ENCODE measurements at regions not wholly inside any gene's neighbourhood (a gene's known extent, or its start where the extent isn't known, plus 50 kb on each side); places are given as distances from the start of the nearest gene placed in this dataset.

DNA sequence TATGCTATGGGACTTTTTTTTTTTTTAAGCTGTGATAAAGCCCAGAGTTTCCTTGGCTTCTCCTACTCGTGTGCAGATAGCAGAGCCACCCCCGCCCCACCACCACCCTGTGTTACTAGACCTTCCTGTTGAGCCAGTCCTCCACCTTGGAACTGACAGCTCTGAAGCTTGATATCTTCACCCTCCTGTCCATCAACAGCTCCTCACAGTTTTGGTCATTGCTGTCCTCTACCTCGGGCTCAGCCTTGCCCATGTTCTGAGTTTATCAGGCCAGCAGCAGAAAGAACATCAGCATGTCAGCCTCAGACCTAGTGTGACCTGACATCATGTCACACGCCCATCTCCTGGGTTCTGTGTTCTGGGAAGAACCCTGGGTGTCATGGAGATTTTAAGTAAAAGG is 167.1 kb upstream of the RAI14 start:
- intact Hi-C loops (cut with micrococcal nuclease) = loop anchor here (5.0 kb wide), 2 partner anchors 298 to 513 kb away; no protein-coding TSS in a partner anchor
- CTCF ChIA-PET = interaction anchor here (1.1 to 1.4 kb wide), 2 partner anchors 34 to 198 kb away, joined by 3 to 4 read pairs; no protein-coding TSS in a partner anchor
- DNase-seq (ENCODE audit: low read depth, low spot score) (no peak), FAIRE-seq (no peak)
- no peak overlapping the region for H3K4me2 ChIP-seq (ENCODE audit: insufficient read depth, low read length)
- no peaks in the 10 kb centered on the region for H4K20me1 ChIP-seq (replicated peaks; ENCODE audit: control insufficient read depth, extremely low read depth, insufficient read depth, low read length)
- dilution Hi-C loops (cut with MboI; ENCODE audit: extremely low pct_ligation_motif_present, low sequenced_read_pairs) = loop anchor here (25.0 kb wide), 1 partner anchor 423 kb away; the partner anchor contains the start of genes BRIX1 and RAD1
- H2AFZ ChIP-seq (ENCODE audit: low read depth, low read length) = no peak overlapping the region
- no peaks in the 10 kb centered on the region for H3K79me2 ChIP-seq (ENCODE audit: control insufficient read depth, insufficient read depth, low read length)
- H3K9me3 ChIP-seq (replicated peaks; ENCODE audit: control insufficient read depth, insufficient read depth, low read length) = no peaks in the 10 kb centered on the region
- peaks cover 22% of the 10 kb centered on the region for H3K4me1 ChIP-seq (ENCODE audit: control insufficient read depth, extremely low read depth, insufficient read depth, low read length)
- TF ChIP-seq, protein P1, sequence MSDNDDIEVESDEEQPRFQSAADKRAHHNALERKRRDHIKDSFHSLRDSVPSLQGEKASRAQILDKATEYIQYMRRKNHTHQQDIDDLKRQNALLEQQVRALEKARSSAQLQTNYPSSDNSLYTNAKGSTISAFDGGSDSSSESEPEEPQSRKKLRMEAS (IDR thresholded peaks at IDR 0.05; ENCODE audit: insufficient read depth, insufficient read length) = no peak
- TF ChIP-seq POLR2AphosphoS5 (IDR thresholded peaks at IDR 0.05; ENCODE audit: insufficient read depth, low read depth, low read length) (no peak), MYC (IDR thresholded peaks at IDR 0.05; ENCODE audit: low read depth, low read length) (no peak), FOS (IDR thresholded peaks at IDR 0.05; ENCODE audit: borderline replicate concordance, insufficient read depth, low read length) (no peak)
- H3K27me3 ChIP-seq (ENCODE audit: control insufficient read depth in 2 of 2, insufficient read depth in 2 of 2, low read length in 2 of 2) = no peaks in the 10 kb centered on the region
- no peak overlapping the region for H3K9ac ChIP-seq (replicated peaks; ENCODE audit: extremely low read depth, insufficient read depth, low read length)
- BruUV-seq (replicated peaks) = no TSS peak
- H3K36me3 ChIP-seq (ENCODE audit: control insufficient read depth in 2 of 2, extremely low read depth in 1 of 2, insufficient read depth in 2 of 2, low read length in 2 of 2) = no peaks in the 10 kb centered on the region
- POLR2A ChIA-PET = no interaction called here
- H3K4me3 ChIP-seq (replicated peaks in 1 of 3; ENCODE audit: insufficient read depth in 1 of 3, low read depth in 1 of 3, low read length in 3 of 3) = no peak overlapping the region
- no peaks in the 10 kb centered on the region for H3K9me1 ChIP-seq (replicated peaks; ENCODE audit: control insufficient read depth, extremely low read depth, insufficient read depth, low read length)
- no peak overlapping the region for H3K27ac ChIP-seq (ENCODE audit: insufficient read depth, low read depth, low read length)

DNA sequence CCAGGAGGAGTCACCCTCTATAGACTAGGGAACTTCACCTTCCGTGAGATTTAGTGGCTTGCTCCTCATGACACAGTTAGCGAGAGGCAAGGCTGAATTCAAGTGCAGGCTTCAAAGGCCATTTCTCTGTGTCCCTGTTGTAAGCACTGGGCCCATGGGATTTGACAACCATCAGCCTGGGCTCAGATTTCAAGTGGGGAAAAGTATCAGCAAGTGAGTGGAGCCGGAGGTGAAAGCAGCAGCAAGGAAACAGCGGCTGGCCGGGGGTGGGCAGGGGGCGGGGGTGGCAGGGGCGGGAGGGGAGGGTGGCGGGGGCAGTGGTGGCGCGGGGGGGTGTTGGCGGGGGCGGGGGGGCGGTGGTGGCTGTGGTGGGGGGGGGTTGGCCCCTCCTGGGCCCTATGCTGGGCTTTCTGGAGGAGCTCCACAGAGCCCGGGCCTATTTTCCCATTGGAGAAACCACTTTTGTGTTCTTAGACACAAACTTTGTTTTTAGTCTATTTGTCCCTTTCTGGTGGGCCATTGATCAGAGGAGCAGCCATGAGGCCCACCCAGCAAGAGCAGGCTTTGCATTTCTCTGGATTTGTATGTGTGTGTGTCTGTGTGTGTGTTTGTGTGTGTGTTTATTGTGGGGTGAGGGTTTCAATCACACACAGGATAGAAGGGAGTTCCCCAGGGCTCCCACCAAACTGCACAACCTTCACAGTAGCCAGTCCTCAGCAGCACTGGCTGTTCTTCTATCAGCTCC is 165.4 kb upstream of the RAI14 start:
- FAIRE-seq (no peak), DNase-seq (ENCODE audit: low read depth, low spot score) (no peak)
- no peaks in the 10 kb centered on the region for H3K9me3 ChIP-seq (replicated peaks; ENCODE audit: control insufficient read depth, insufficient read depth, low read length)
- H3K9me1 ChIP-seq (replicated peaks; ENCODE audit: control insufficient read depth, extremely low read depth, insufficient read depth, low read length) = no peaks in the 10 kb centered on the region
- no peaks in the 10 kb centered on the region for H4K20me1 ChIP-seq (replicated peaks; ENCODE audit: control insufficient read depth, extremely low read depth, insufficient read depth, low read length)
- no peaks in the 10 kb centered on the region for H3K27me3 ChIP-seq (ENCODE audit: control insufficient read depth in 2 of 2, insufficient read depth in 2 of 2, low read length in 2 of 2)
- TF ChIP-seq, protein P2, sequence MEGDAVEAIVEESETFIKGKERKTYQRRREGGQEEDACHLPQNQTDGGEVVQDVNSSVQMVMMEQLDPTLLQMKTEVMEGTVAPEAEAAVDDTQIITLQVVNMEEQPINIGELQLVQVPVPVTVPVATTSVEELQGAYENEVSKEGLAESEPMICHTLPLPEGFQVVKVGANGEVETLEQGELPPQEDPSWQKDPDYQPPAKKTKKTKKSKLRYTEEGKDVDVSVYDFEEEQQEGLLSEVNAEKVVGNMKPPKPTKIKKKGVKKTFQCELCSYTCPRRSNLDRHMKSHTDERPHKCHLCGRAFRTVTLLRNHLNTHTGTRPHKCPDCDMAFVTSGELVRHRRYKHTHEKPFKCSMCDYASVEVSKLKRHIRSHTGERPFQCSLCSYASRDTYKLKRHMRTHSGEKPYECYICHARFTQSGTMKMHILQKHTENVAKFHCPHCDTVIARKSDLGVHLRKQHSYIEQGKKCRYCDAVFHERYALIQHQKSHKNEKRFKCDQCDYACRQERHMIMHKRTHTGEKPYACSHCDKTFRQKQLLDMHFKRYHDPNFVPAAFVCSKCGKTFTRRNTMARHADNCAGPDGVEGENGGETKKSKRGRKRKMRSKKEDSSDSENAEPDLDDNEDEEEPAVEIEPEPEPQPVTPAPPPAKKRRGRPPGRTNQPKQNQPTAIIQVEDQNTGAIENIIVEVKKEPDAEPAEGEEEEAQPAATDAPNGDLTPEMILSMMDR (IDR thresholded peaks at IDR 0.05; ENCODE audit: extremely low read depth in 1 of 2, insufficient read depth in 1 of 2, low read depth in 1 of 2, low read length in 2 of 2) = no peak
- no peak overlapping the region for H3K9ac ChIP-seq (replicated peaks; ENCODE audit: extremely low read depth, insufficient read depth, low read length)
- CTCF ChIA-PET = no interaction called here
- no peaks in the 10 kb centered on the region for H3K36me3 ChIP-seq (ENCODE audit: control insufficient read depth in 2 of 2, extremely low read depth in 1 of 2, insufficient read depth in 2 of 2, low read length in 2 of 2)
- POLR2A ChIA-PET = no interaction called here
- H3K79me2 ChIP-seq (ENCODE audit: control insufficient read depth, insufficient read depth, low read length) = no peaks in the 10 kb centered on the region
- H3K27ac ChIP-seq (ENCODE audit: insufficient read depth, low read depth, low read length) = no peak overlapping the region
- dilution Hi-C loops (cut with MboI; ENCODE audit: extremely low pct_ligation_motif_present, low sequenced_read_pairs) = loop anchor here (25.0 kb wide), 1 partner anchor 422 kb away; the partner anchor contains the start of genes BRIX1 and RAD1
- no peak overlapping the region for H3K4me2 ChIP-seq (ENCODE audit: insufficient read depth, low read length)
- H3K4me3 ChIP-seq (replicated peaks in 1 of 3; ENCODE audit: insufficient read depth in 1 of 3, low read depth in 1 of 3, low read length in 3 of 3) = no peak overlapping the region
- intact Hi-C loops (cut with micrococcal nuclease) = no loop called here
- no TSS peak for BruUV-seq (replicated peaks)
- peaks cover 25% of the 10 kb centered on the region for H3K4me1 ChIP-seq (ENCODE audit: control insufficient read depth, extremely low read depth, insufficient read depth, low read length)
- no peak overlapping the region for H2AFZ ChIP-seq (ENCODE audit: low read depth, low read length)
